ENCODE measurements at regions not wholly inside any gene's neighbourhood (a gene's known extent, or its start where the extent isn't known, plus 50 kb on each side); places are given as distances from the start of the nearest gene placed in this dataset.

DNA sequence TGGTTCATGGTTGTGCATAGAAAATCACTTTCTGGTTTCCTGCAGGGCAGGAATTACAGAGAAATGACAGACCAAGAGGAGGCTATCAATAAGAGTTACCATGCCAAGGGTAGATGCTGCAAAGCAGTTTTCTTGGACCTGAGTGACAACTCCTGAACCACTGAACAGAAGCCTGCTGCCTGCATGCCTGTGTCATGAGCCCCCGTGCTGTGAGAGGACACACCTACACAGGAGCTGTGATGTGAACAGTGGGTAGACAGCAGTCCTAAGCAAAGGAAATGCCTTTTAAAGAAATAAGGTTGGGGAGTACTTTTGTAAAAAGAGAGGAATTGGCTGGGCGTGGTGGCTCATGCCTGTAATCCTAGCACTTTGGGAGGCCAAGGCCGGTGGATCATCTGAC is 54.2 kb upstream of the CREB1 start:
- TF ChIP-seq, protein P1, sequence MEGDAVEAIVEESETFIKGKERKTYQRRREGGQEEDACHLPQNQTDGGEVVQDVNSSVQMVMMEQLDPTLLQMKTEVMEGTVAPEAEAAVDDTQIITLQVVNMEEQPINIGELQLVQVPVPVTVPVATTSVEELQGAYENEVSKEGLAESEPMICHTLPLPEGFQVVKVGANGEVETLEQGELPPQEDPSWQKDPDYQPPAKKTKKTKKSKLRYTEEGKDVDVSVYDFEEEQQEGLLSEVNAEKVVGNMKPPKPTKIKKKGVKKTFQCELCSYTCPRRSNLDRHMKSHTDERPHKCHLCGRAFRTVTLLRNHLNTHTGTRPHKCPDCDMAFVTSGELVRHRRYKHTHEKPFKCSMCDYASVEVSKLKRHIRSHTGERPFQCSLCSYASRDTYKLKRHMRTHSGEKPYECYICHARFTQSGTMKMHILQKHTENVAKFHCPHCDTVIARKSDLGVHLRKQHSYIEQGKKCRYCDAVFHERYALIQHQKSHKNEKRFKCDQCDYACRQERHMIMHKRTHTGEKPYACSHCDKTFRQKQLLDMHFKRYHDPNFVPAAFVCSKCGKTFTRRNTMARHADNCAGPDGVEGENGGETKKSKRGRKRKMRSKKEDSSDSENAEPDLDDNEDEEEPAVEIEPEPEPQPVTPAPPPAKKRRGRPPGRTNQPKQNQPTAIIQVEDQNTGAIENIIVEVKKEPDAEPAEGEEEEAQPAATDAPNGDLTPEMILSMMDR (IDR thresholded peaks at IDR 0.05): no peak
- ATAC-seq (ENCODE audit: insufficient number of reproducible peaks, low FRiP score, low read depth): no peak
- H3K36me3 ChIP-seq: no peaks in the 10 kb centered on the region
- DNase-seq (ENCODE audit: low spot score): no peak
- H3K4me3 ChIP-seq: no peak overlapping the region
- H3K4me1 ChIP-seq (ENCODE audit: control insufficient read depth in 1 of 2, low read depth in 2 of 2): peaks cover 0 to 10% of the 10 kb centered on the region in 2 donors
- H3K27ac ChIP-seq: no peak overlapping the region
- H3K9me3 ChIP-seq: no peaks in the 10 kb centered on the region
- no peaks in the 10 kb centered on the region for H3K27me3 ChIP-seq (replicated peaks; ENCODE audit: insufficient read depth)

DNA sequence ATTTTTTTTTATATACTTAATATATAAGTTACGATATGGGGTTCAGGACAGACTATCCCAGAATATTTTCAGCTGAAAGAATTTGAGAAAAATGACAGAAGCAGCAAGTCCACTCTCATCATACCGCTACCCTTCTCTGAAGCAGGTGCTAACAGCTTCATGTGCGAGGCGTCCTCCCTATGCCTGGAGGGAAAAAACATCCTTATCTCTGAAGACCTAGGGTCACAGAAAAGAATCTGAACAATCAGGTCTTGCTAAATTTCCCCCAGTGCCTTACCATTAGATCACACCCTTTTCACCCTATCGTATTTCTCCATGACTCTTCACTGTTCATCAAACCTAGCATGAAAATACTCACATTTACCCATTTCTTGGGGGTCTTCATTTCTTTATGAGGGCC is 51.9 kb upstream of the CREB1 start:
- Histone ChIP-seq H3K4me3 (no peak overlapping the region), H3K36me3 (no peaks in the 10 kb centered on the region), H3K27ac (no peak overlapping the region), H3K4me1 (ENCODE audit: control insufficient read depth in 1 of 2, low read depth in 2 of 2) (peaks cover 3 to 26% of the 10 kb centered on the region in 2 donors), H3K9me3 (no peaks in the 10 kb centered on the region), H3K27me3 (replicated peaks; ENCODE audit: insufficient read depth) (no peaks in the 10 kb centered on the region)
- ATAC-seq (ENCODE audit: insufficient number of reproducible peaks, low FRiP score, low read depth): no peak
- no peak for DNase-seq (ENCODE audit: low spot score)
- TF ChIP-seq, protein P1 (IDR thresholded peaks at IDR 0.05): no peak

DNA sequence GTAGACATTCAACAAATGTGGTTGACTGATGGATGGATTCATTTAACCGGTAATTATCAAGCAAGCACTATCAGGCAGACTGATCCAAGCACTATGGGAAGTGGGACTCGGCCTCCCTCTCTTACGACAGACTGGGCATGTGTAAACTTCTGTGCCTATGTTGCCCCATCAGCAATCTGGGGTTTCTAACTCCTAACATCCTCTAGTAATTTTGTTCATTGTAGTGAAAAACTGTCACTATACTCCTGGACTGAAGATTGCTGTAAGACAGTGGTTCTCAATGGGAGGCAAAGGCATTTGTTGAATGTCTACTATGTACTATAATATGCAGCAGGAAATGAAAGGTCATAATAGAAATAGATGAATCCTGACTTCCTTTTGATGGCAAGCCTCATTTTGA is 51.2 kb upstream of the CREB1 start:
- H3K27ac ChIP-seq: no peak overlapping the region
- H3K27me3 ChIP-seq (replicated peaks; ENCODE audit: insufficient read depth): no peaks in the 10 kb centered on the region
- H3K9me3 ChIP-seq: no peaks in the 10 kb centered on the region
- no peak for DNase-seq (ENCODE audit: low spot score)
- H3K4me3 ChIP-seq: no peak overlapping the region
- no peak for ATAC-seq (ENCODE audit: insufficient number of reproducible peaks, low FRiP score, low read depth)
- H3K4me1 ChIP-seq (ENCODE audit: control insufficient read depth in 1 of 2, low read depth in 2 of 2): peaks cover 3 to 26% of the 10 kb centered on the region in 2 donors
- TF ChIP-seq, protein P1 (IDR thresholded peaks at IDR 0.05): no peak
- H3K36me3 ChIP-seq: no peaks in the 10 kb centered on the region

DNA sequence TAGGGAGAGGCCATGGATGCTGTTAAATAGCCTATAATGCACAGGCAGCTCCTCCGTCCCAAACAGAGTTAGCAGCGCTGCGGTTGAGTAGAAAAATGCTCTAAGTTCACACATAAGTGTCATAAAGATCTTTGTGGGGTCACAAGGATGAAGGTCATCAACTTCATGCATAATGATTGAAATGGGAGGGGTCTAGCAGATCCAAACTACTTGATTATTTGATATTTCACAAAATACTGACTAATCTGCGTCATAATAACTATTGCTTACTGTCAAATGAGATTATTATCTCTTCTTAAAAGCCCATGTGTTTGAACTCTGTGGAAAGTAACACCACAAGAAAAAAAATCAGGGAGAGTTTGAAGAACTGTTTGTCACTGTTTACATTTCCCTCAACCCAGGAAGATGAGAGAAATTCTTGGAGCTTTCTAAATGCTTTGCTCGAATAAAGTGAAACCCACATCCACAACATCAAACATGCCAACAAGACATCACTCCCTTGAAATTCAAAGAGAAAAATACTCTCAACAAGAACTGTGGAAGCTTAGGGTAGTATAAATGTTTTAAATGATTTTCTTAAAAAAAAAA is 50.5 kb upstream of the CREB1 start:
- no peak overlapping the region for H3K4me3 ChIP-seq
- H3K9me3 ChIP-seq: no peaks in the 10 kb centered on the region
- TF ChIP-seq, protein P1 (IDR thresholded peaks at IDR 0.05): no peak
- H3K36me3 ChIP-seq: no peaks in the 10 kb centered on the region
- ATAC-seq (ENCODE audit: insufficient number of reproducible peaks, low FRiP score, low read depth) (no peak), DNase-seq (ENCODE audit: low spot score) (no peak)
- peaks cover 6 to 32% of the 10 kb centered on the region in 2 donors for H3K4me1 ChIP-seq (ENCODE audit: control insufficient read depth in 1 of 2, low read depth in 2 of 2)
- no peaks in the 10 kb centered on the region for H3K27me3 ChIP-seq (replicated peaks; ENCODE audit: insufficient read depth)
- no peak overlapping the region for H3K27ac ChIP-seq

All from thoracic aorta (tissue), 2 donors.